ENCODE measurements at regions not wholly inside any gene's neighbourhood (a gene's known extent, or its start where the extent isn't known, plus 50 kb on each side); places are given as distances from the start of the nearest gene placed in this dataset.

DNA sequence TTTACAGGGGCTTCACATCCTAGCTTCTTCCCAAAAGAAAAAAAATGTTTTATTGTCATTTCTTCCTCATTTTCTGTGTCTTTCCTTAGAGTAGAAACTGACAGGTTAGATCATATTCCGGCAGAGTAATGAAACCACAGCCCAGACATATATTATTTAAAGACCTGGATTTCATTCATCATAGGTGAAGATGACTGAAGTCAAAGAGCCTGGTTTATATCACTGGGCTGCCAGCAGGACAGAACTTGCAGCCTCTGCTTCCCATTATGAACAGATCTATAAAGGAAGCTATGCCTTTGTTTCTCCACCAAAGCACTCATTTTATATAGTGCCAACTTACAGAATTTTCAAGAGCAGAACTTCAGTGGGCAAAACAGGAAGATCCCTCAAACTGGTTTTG, 137.9 kb downstream of the METTL4 start:
- H3K36me3 ChIP-seq (ENCODE audit: insufficient read depth, low read length): no peaks in the 10 kb centered on the region
- DNase-seq (ENCODE audit: low read depth): no peak
- Mint-ChIP-seq H3K4me3 (ENCODE audit: unreplicated experiment) (no peak overlapping the region), H3K27ac (ENCODE audit: unreplicated experiment) (no peak overlapping the region), H3K9me3 (ENCODE audit: unreplicated experiment) (peaks cover 5% of the 10 kb centered on the region), H3K36me3 (ENCODE audit: low read depth, unreplicated experiment) (no peaks in the 10 kb centered on the region), H3K27me3 (ENCODE audit: low read depth, unreplicated experiment) (no peaks in the 10 kb centered on the region), H3K4me1 (ENCODE audit: low read depth, unreplicated experiment) (peaks cover 2% of the 10 kb centered on the region)
- no peak overlapping the region for H3K9ac ChIP-seq (ENCODE audit: low read length)
- H4K20me1 ChIP-seq (ENCODE audit: insufficient read depth, low read length): no peaks in the 10 kb centered on the region
- no peaks in the 10 kb centered on the region for H3K4me1 ChIP-seq (ENCODE audit: insufficient read depth, low read length)
- no peak overlapping the region for H3K4me2 ChIP-seq (ENCODE audit: low read length)
- TF ChIP-seq, protein P1, sequence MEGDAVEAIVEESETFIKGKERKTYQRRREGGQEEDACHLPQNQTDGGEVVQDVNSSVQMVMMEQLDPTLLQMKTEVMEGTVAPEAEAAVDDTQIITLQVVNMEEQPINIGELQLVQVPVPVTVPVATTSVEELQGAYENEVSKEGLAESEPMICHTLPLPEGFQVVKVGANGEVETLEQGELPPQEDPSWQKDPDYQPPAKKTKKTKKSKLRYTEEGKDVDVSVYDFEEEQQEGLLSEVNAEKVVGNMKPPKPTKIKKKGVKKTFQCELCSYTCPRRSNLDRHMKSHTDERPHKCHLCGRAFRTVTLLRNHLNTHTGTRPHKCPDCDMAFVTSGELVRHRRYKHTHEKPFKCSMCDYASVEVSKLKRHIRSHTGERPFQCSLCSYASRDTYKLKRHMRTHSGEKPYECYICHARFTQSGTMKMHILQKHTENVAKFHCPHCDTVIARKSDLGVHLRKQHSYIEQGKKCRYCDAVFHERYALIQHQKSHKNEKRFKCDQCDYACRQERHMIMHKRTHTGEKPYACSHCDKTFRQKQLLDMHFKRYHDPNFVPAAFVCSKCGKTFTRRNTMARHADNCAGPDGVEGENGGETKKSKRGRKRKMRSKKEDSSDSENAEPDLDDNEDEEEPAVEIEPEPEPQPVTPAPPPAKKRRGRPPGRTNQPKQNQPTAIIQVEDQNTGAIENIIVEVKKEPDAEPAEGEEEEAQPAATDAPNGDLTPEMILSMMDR (IDR thresholded peaks at IDR 0.05; ENCODE audit: insufficient read depth, low read depth, low read length): no peak
- no peak for TF ChIP-seq EZH2 (IDR thresholded peaks at IDR 0.05; ENCODE audit: insufficient read depth, low read length)
- no peaks in the 10 kb centered on the region for H3K79me2 ChIP-seq (ENCODE audit: insufficient read depth, low read length)
- H3K27ac ChIP-seq (ENCODE audit: low read depth, low read length): no peak overlapping the region
- no peak overlapping the region for H3K4me3 ChIP-seq (ENCODE audit: insufficient read depth, low read depth, low read length)
- H3K27me3 ChIP-seq (ENCODE audit: insufficient read depth, low read length): no peaks in the 10 kb centered on the region
- peaks cover 6% of the 10 kb centered on the region for H3K9me3 ChIP-seq (ENCODE audit: insufficient read depth, low read depth, low read length)
- H2AFZ ChIP-seq (ENCODE audit: low read depth, low read length): no peak overlapping the region
- FAIRE-seq: no peak

DNA sequence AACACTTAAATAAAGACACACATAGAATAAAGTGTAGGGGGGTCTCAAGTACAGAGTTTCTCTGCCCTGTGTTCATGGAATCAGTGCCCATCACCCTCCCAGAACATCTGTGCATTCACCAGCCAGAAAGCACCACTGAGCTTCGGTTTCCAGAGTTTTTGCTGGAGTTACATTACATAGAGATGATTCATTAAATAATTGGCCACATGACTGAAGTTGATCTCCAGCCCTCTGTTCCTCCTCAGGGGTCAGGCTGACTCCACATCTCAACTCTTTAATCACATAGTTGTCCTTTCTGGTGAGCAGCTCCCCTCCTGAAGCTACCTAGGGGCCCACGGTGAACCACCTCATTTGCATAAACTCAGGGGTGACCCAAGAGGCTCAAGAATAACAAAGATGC, 129.8 kb downstream of the METTL4 start:
- Mint-ChIP-seq H3K9me3 (ENCODE audit: unreplicated experiment) (peaks cover 14% of the 10 kb centered on the region), H3K4me3 (ENCODE audit: unreplicated experiment) (no peak overlapping the region), H3K27ac (ENCODE audit: unreplicated experiment) (peak overlapping the region; percentile 43), H3K27me3 (ENCODE audit: low read depth, unreplicated experiment) (no peaks in the 10 kb centered on the region), H3K36me3 (ENCODE audit: low read depth, unreplicated experiment) (no peaks in the 10 kb centered on the region), H3K4me1 (ENCODE audit: low read depth, unreplicated experiment) (peaks cover 30% of the 10 kb centered on the region)
- no peak overlapping the region for H3K4me3 ChIP-seq (ENCODE audit: insufficient read depth, low read depth, low read length)
- H3K9ac ChIP-seq (ENCODE audit: low read length): no peak overlapping the region
- no peaks in the 10 kb centered on the region for H3K27me3 ChIP-seq (ENCODE audit: insufficient read depth, low read length)
- H3K36me3 ChIP-seq (ENCODE audit: insufficient read depth, low read length): no peaks in the 10 kb centered on the region
- no peak overlapping the region for H2AFZ ChIP-seq (ENCODE audit: low read depth, low read length)
- H3K4me2 ChIP-seq (ENCODE audit: low read length): peak overlapping the region; percentile 6
- TF ChIP-seq EZH2 (IDR thresholded peaks at IDR 0.05; ENCODE audit: insufficient read depth, low read length): no peak
- FAIRE-seq: no peak
- H4K20me1 ChIP-seq (ENCODE audit: insufficient read depth, low read length): no peaks in the 10 kb centered on the region
- H3K27ac ChIP-seq (ENCODE audit: low read depth, low read length): no peak overlapping the region
- H3K9me3 ChIP-seq (ENCODE audit: insufficient read depth, low read depth, low read length): no peaks in the 10 kb centered on the region
- peak; percentile 40 for DNase-seq (ENCODE audit: low read depth)
- H3K4me1 ChIP-seq (ENCODE audit: insufficient read depth, low read length): peaks cover 4% of the 10 kb centered on the region
- no peaks in the 10 kb centered on the region for H3K79me2 ChIP-seq (ENCODE audit: insufficient read depth, low read length)

DNA sequence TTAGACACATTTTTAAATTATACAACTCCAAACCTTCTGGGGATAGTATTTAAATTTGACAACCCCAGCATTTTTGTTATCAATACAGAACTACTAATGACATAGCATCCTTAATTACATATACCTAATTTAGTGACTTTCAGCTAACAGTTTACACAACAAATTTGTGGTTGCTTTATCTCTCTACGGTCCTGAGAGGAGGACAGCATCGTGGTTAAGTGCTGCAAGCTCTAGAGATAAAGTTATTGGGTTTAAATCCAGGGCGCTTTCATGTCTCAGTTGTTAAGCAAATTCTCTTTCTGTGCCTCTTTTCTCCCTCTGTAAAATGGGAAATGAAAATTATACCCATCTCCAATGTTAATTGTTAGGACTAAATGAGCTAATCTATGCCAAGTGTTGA, 129.3 kb downstream of the METTL4 start:
- Histone ChIP-seq H2AFZ (ENCODE audit: low read depth, low read length) (no peak overlapping the region), H3K4me1 (ENCODE audit: insufficient read depth, low read length) (peaks cover 4% of the 10 kb centered on the region), H3K36me3 (ENCODE audit: insufficient read depth, low read length) (no peaks in the 10 kb centered on the region), H3K4me2 (ENCODE audit: low read length) (peak overlapping the region; percentile 6), H3K9ac (ENCODE audit: low read length) (no peak overlapping the region), H3K9me3 (ENCODE audit: insufficient read depth, low read depth, low read length) (no peaks in the 10 kb centered on the region), H4K20me1 (ENCODE audit: insufficient read depth, low read length) (no peaks in the 10 kb centered on the region), H3K79me2 (ENCODE audit: insufficient read depth, low read length) (no peaks in the 10 kb centered on the region), H3K4me3 (ENCODE audit: insufficient read depth, low read depth, low read length) (no peak overlapping the region), H3K27me3 (ENCODE audit: insufficient read depth, low read length) (no peaks in the 10 kb centered on the region), H3K27ac (ENCODE audit: low read depth, low read length) (peak overlapping the region; percentile 28)
- FAIRE-seq (no peak), DNase-seq (ENCODE audit: low read depth) (no peak)
- H3K27me3 Mint-ChIP-seq (ENCODE audit: low read depth, unreplicated experiment): no peaks in the 10 kb centered on the region
- H3K4me1 Mint-ChIP-seq (ENCODE audit: low read depth, unreplicated experiment): peaks cover 30% of the 10 kb centered on the region
- TF ChIP-seq, protein P1 (IDR thresholded peaks at IDR 0.05; ENCODE audit: insufficient read depth, low read depth, low read length): no peak
- no peak for TF ChIP-seq EZH2 (IDR thresholded peaks at IDR 0.05; ENCODE audit: insufficient read depth, low read length)
- peak overlapping the region; percentile 43 for H3K27ac Mint-ChIP-seq (ENCODE audit: unreplicated experiment)
- H3K4me3 Mint-ChIP-seq (ENCODE audit: unreplicated experiment): no peak overlapping the region
- H3K36me3 Mint-ChIP-seq (ENCODE audit: low read depth, unreplicated experiment): no peaks in the 10 kb centered on the region
- H3K9me3 Mint-ChIP-seq (ENCODE audit: unreplicated experiment): peaks cover 14% of the 10 kb centered on the region

Measured in astrocyte (in vitro differentiated cells and primary cell).